ENCODE measurements at regions not wholly inside any gene's neighbourhood (a gene's known extent, or its start where the extent isn't known, plus 50 kb on each side); places are given as distances from the start of the nearest gene placed in this dataset.
"Not testable (repeated sequence)": the region's sequence is repeated elsewhere in the genome, so short reads cannot be mapped to it uniquely, and the experiment has no call there.

GRCh38 chr6:27816906-27817305 is 95.3 kb downstream of the OR2B2 start:
- Histone ChIP-seq H3K9ac (ENCODE audit: low read length) (no peak overlapping the region), H4K20me1 (ENCODE audit: insufficient read depth, low read length) (no peaks in the 10 kb centered on the region), H3K27me3 (replicated peaks; ENCODE audit: insufficient read depth, low read length) (no peaks in the 10 kb centered on the region), H3F3A (ENCODE audit: insufficient read depth, low read length) (peaks cover 39% of the 10 kb centered on the region), H3K9me3 (replicated peaks; ENCODE audit: insufficient read depth, low read length) (no peaks in the 10 kb centered on the region), H3K9me2 (replicated peaks; ENCODE audit: insufficient read depth, low read length) (no peaks in the 10 kb centered on the region), H3K4me3 (ENCODE audit: low read length) (no peak overlapping the region), H3K4me1 (ENCODE audit: low read length) (peaks cover 23% of the 10 kb centered on the region), H2AFZ (ENCODE audit: low read length) (no peak overlapping the region), H3K79me2 (ENCODE audit: low read length) (no peaks in the 10 kb centered on the region), H3K4me2 (ENCODE audit: low read depth, low read length) (no peak overlapping the region), H3K36me3 (replicated peaks; ENCODE audit: insufficient read depth, low read length) (no peaks in the 10 kb centered on the region), H3K27ac (ENCODE audit: low read length) (no peak overlapping the region)
- TF ChIP-seq EZH2 (optimal IDR thresholded peaks at IDR 0.05; ENCODE audit: low read depth, low read length) (no peak), EZH2phosphoT487 (IDR thresholded peaks at IDR 0.05; ENCODE audit: low read length) (no peak)
- TF ChIP-seq, protein P1, sequence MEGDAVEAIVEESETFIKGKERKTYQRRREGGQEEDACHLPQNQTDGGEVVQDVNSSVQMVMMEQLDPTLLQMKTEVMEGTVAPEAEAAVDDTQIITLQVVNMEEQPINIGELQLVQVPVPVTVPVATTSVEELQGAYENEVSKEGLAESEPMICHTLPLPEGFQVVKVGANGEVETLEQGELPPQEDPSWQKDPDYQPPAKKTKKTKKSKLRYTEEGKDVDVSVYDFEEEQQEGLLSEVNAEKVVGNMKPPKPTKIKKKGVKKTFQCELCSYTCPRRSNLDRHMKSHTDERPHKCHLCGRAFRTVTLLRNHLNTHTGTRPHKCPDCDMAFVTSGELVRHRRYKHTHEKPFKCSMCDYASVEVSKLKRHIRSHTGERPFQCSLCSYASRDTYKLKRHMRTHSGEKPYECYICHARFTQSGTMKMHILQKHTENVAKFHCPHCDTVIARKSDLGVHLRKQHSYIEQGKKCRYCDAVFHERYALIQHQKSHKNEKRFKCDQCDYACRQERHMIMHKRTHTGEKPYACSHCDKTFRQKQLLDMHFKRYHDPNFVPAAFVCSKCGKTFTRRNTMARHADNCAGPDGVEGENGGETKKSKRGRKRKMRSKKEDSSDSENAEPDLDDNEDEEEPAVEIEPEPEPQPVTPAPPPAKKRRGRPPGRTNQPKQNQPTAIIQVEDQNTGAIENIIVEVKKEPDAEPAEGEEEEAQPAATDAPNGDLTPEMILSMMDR (IDR thresholded peaks at IDR 0.05; ENCODE audit: low read length), result no peak
- peak; percentile 5 for DNase-seq

DNA sequence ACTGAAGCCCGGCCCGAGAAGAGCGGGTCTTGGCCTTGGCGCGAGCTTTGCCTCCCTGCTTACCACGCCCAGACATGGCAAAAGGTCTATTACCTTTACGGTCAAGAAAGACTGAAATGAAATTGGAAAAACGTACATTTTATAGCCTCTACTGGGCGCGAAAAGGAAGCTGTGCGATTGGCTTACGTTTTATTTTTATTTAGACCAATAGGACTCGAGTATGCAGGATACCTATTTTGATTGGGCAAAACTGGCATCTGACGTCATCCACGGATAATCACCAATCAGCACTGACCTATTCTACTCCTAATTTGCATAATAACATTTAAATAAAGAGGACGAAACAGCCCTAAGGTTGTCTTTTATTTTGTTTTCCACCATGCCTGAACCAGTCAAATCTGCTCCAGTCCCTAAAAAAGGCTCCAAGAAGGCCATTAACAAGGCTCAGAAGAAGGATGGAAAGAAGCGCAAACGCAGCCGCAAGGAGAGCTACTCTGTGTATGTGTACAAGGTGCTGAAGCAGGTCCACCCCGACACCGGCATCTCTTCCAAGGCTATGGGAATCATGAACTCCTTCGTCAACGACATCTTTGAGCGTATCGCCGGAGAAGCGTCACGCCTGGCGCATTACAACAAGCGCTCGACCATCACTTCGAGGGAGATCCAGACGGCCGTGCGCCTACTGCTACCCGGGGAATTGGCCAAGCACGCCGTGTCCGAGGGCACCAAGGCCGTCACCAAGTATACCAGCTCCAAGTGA is 97.4 kb downstream of the OR2B2 start:
- DNase-seq, result peak; percentile 92
- no peaks in the 10 kb centered on the region for H3K9me3 ChIP-seq (replicated peaks; ENCODE audit: insufficient read depth, low read length)
- H3K27ac ChIP-seq (ENCODE audit: low read length), result peak overlapping the region; percentile 96
- peak overlapping the region; percentile 56 for H3K4me3 ChIP-seq (ENCODE audit: low read length)
- H4K20me1 ChIP-seq (ENCODE audit: insufficient read depth, low read length), result no peaks in the 10 kb centered on the region
- no peaks in the 10 kb centered on the region for H3K27me3 ChIP-seq (replicated peaks; ENCODE audit: insufficient read depth, low read length)
- H3F3A ChIP-seq (ENCODE audit: insufficient read depth, low read length), result peaks cover 60% of the 10 kb centered on the region
- H3K36me3 ChIP-seq (replicated peaks; ENCODE audit: insufficient read depth, low read length), result no peaks in the 10 kb centered on the region
- no peaks in the 10 kb centered on the region for H3K9me2 ChIP-seq (replicated peaks; ENCODE audit: insufficient read depth, low read length)
- peak overlapping the region; percentile 73 for H3K9ac ChIP-seq (ENCODE audit: low read length)
- no peaks in the 10 kb centered on the region for H3K79me2 ChIP-seq (ENCODE audit: low read length)
- peak overlapping the region; percentile 85 for H3K4me2 ChIP-seq (ENCODE audit: low read depth, low read length)
- peak overlapping the region; percentile 49 for H2AFZ ChIP-seq (ENCODE audit: low read length)
- peaks cover 26% of the 10 kb centered on the region for H3K4me1 ChIP-seq (ENCODE audit: low read length)
- TF ChIP-seq, protein P1 (IDR thresholded peaks at IDR 0.05; ENCODE audit: low read length), result no peak
- TF ChIP-seq EZH2phosphoT487 (IDR thresholded peaks at IDR 0.05; ENCODE audit: low read length) (no peak), EZH2 (optimal IDR thresholded peaks at IDR 0.05; ENCODE audit: low read depth, low read length) (no peak)

- H3K27me3 ChIP-seq (replicated peaks; ENCODE audit: insufficient read depth, low read length), result not testable (repeated sequence)
- Histone ChIP-seq H3F3A (ENCODE audit: insufficient read depth, low read length) (peaks cover 65% of the 10 kb centered on the region), H3K27ac (ENCODE audit: low read length) (peak overlapping the region; percentile 96)
Observed at GRCh38 chr6:27814415-27814664, 97.9 kb downstream of the OR2B2 start.

DNA sequence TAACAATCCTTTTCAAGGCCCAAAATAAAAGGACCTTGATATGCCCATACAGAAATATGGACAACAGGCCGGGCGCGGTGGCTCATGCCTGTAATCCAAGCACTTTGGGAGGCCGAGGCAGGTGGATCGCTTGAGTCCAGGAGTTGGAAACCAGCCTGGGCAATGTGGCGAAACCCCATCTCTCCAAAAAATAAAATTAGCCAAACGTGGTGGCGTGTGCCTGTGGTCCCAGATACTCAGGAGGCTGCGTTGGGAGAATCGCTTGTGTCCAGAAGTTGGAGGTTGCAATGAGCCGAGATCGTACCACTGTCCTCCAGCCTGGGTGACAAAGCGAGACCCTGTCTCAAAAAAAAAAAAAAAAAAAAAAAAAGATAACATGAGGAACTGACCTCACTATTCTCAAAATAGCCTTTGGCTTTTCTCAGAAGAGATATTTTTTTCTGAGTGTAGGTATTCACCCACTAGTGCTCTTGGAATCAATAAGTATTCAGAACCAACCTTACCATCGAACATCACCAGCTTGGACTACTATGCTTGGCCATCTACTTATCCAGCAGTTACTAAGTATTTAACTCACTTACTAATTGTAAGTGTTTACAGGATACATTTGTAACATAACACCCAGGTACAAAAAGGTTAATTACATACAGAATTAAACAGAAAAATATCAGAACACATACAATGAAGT is 99.2 kb downstream of the OR2B2 start:
- H3K27ac ChIP-seq (ENCODE audit: low read length), result peak overlapping the region; percentile 96; the same call in 1 of the 2 replicates
- DNase-seq, result peak; percentile 24
- H3F3A ChIP-seq (ENCODE audit: insufficient read depth, low read length), result peaks cover 76% of the 10 kb centered on the region
- no peak for TF ChIP-seq EZH2phosphoT487 (IDR thresholded peaks at IDR 0.05; ENCODE audit: low read length)
- TF ChIP-seq, protein P1 (IDR thresholded peaks at IDR 0.05; ENCODE audit: low read length), result no peak
- H4K20me1 ChIP-seq (ENCODE audit: insufficient read depth, low read length), result no peaks in the 10 kb centered on the region
- H3K9me3 ChIP-seq (replicated peaks; ENCODE audit: insufficient read depth, low read length), result no peaks in the 10 kb centered on the region
- H3K9ac ChIP-seq (ENCODE audit: low read length), result peak overlapping the region; percentile 66; the same call in 1 of the 2 replicates
- no peaks in the 10 kb centered on the region for H3K79me2 ChIP-seq (ENCODE audit: low read length)
- no peaks in the 10 kb centered on the region for H3K27me3 ChIP-seq (replicated peaks; ENCODE audit: insufficient read depth, low read length)
- H3K4me3 ChIP-seq (ENCODE audit: low read length), result peak overlapping the region; percentile 48; the same call in 1 of the 2 replicates
- H2AFZ ChIP-seq (ENCODE audit: low read length), result no peak overlapping the region
- peaks cover 25% of the 10 kb centered on the region for H3K4me1 ChIP-seq (ENCODE audit: low read length)
- no peaks in the 10 kb centered on the region for H3K9me2 ChIP-seq (replicated peaks; ENCODE audit: insufficient read depth, low read length)
- H3K4me2 ChIP-seq (ENCODE audit: low read depth, low read length), result peak overlapping the region; percentile 87
- H3K36me3 ChIP-seq (replicated peaks; ENCODE audit: insufficient read depth, low read length), result no peaks in the 10 kb centered on the region

More at GRCh38 chr6:27814415-27814664, 97.9 kb downstream of the OR2B2 start:
- H3K36me3 ChIP-seq (replicated peaks; ENCODE audit: insufficient read depth, low read length); H4K20me1 ChIP-seq (ENCODE audit: insufficient read depth, low read length); DNase-seq; H2AFZ ChIP-seq (ENCODE audit: low read length); H3K9me2 ChIP-seq (replicated peaks; ENCODE audit: insufficient read depth, low read length); H3K9me3 ChIP-seq (replicated peaks; ENCODE audit: insufficient read depth, low read length); H3K79me2 ChIP-seq (ENCODE audit: low read length): not testable (repeated sequence)
- Histone ChIP-seq H3K4me2 (ENCODE audit: low read depth, low read length) (peak overlapping the region; percentile 87), H3K4me1 (ENCODE audit: low read length) (peaks cover 25% of the 10 kb centered on the region), H3K4me3 (ENCODE audit: low read length) (peak overlapping the region; percentile 48), H3K9ac (ENCODE audit: low read length) (peak overlapping the region; percentile 66)
